ENCODE measurements at regions not wholly inside any gene's neighbourhood (a gene's known extent, or its start where the extent isn't known, plus 50 kb on each side); places are given as distances from the start of the nearest gene placed in this dataset.

- TF ChIP-seq CTCF (IDR thresholded peaks at IDR 0.05; ENCODE audit: insufficient read depth, low read depth, low read length) (no peak), EZH2 (IDR thresholded peaks at IDR 0.05; ENCODE audit: insufficient read depth, low read length) (no peak)
Observed at GRCh38 chr7:136807598-136807997, 60.9 kb upstream of the CHRM2 start.
